ENCODE measurements at regions not wholly inside any gene's neighbourhood (a gene's known extent, or its start where the extent isn't known, plus 50 kb on each side); places are given as distances from the start of the nearest gene placed in this dataset.

GRCh38 chr15:95368755-95369601 lies 961.5 kb upstream of the NR2F2 start:
- H3K4me3 ChIP-seq (ENCODE audit: low read length), result no peak overlapping the region
- H3K9ac ChIP-seq (ENCODE audit: low read depth, low read length), result no peak overlapping the region
- no peaks in the 10 kb centered on the region for H3K36me3 ChIP-seq (ENCODE audit: insufficient read depth, low read depth, low read length)
- H3K27ac ChIP-seq (ENCODE audit: low read length), result no peak overlapping the region
- no peaks in the 10 kb centered on the region for H3K4me1 ChIP-seq (ENCODE audit: insufficient read depth, low read length)
- H3K27me3 ChIP-seq (ENCODE audit: insufficient read depth, low read length), result no peaks in the 10 kb centered on the region
- no peaks in the 10 kb centered on the region for H3K9me3 ChIP-seq (ENCODE audit: insufficient read depth, low read depth, low read length)

- Histone ChIP-seq H3K4me1 (ENCODE audit: insufficient read depth, low read length) (no peaks in the 10 kb centered on the region), H3K9ac (ENCODE audit: low read depth, low read length) (no peak overlapping the region), H3K4me3 (ENCODE audit: low read length) (no peak overlapping the region), H3K27me3 (ENCODE audit: insufficient read depth, low read length) (no peaks in the 10 kb centered on the region), H3K36me3 (ENCODE audit: insufficient read depth, low read depth, low read length) (no peaks in the 10 kb centered on the region), H3K9me3 (ENCODE audit: insufficient read depth, low read depth, low read length) (no peaks in the 10 kb centered on the region), H3K27ac (ENCODE audit: low read length) (no peak overlapping the region)
Observed at GRCh38 chr15:95370291-95370690, 960.2 kb upstream of the NR2F2 start.

DNA sequence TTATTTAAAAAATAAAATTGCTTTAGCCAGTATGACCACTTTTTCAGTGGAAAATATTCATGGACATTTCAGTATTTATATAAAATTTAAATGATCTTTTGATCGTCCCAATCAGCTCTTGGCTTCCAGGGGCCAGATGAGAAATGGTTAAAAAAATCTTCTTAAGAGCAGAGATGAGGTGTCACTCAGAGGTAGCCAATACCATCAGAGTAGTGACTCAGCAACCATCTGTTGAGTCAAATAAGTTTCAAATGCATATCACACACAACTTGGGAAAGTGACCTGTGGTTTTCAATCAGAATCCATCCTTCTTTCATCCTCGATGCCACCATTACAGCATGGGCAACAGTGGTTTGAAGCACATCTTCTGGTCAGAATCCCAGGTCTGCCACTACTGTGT lies 958.8 kb upstream of the NR2F2 start:
- Histone ChIP-seq H3K4me3 (ENCODE audit: low read length) (no peak overlapping the region), H3K36me3 (ENCODE audit: insufficient read depth, low read depth, low read length) (no peaks in the 10 kb centered on the region), H3K4me1 (ENCODE audit: insufficient read depth, low read length) (no peaks in the 10 kb centered on the region), H3K9ac (ENCODE audit: low read depth, low read length) (no peak overlapping the region), H3K9me3 (ENCODE audit: insufficient read depth, low read depth, low read length) (no peaks in the 10 kb centered on the region), H3K27me3 (ENCODE audit: insufficient read depth, low read length) (no peaks in the 10 kb centered on the region), H3K27ac (ENCODE audit: low read length) (no peak overlapping the region)

DNA sequence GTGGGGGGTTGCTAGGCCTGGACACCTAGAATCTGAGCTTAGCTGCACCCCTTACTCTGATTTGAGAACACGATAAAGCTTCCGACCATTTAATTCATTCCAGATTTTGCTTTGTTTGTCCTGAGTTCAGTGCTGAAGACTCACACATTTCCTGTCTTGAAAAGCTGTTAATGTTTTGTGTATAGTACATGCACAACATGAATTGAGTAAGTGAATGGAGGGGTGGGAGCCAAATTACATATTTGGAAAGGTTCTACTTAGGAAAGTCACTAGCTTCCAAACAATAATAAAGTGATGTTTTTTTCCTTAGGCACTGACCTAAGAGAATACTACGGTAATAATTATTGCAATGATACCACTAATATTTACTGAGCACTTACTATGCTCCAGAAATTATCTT lies 955.2 kb upstream of the NR2F2 start:
- no peaks in the 10 kb centered on the region for H3K9me3 ChIP-seq (ENCODE audit: insufficient read depth, low read depth, low read length)
- H3K27me3 ChIP-seq (ENCODE audit: insufficient read depth, low read length), result no peaks in the 10 kb centered on the region

GRCh38 chr15:95377258-95377852 lies 953.1 kb upstream of the NR2F2 start:
- H3K4me3 ChIP-seq (ENCODE audit: low read length), result no peak overlapping the region
- no peak overlapping the region for H3K9ac ChIP-seq (ENCODE audit: low read depth, low read length)
- no peak overlapping the region for H3K27ac ChIP-seq (ENCODE audit: low read length)
- H3K36me3 ChIP-seq (ENCODE audit: insufficient read depth, low read depth, low read length), result no peaks in the 10 kb centered on the region
- H3K4me1 ChIP-seq (ENCODE audit: insufficient read depth, low read length), result no peaks in the 10 kb centered on the region
- H3K27me3 ChIP-seq (ENCODE audit: insufficient read depth, low read length), result no peaks in the 10 kb centered on the region
- H3K9me3 ChIP-seq (ENCODE audit: insufficient read depth, low read depth, low read length), result no peaks in the 10 kb centered on the region

More for the DNA sequence above, 955.2 kb upstream of the NR2F2 start:
- H3K4me1 ChIP-seq (ENCODE audit: insufficient read depth, low read length), result no peaks in the 10 kb centered on the region
- H3K9ac ChIP-seq (ENCODE audit: low read depth, low read length), result no peak overlapping the region
- no peaks in the 10 kb centered on the region for H3K36me3 ChIP-seq (ENCODE audit: insufficient read depth, low read depth, low read length)
- H3K4me3 ChIP-seq (ENCODE audit: low read length), result no peak overlapping the region
- no peak overlapping the region for H3K27ac ChIP-seq (ENCODE audit: low read length)

DNA sequence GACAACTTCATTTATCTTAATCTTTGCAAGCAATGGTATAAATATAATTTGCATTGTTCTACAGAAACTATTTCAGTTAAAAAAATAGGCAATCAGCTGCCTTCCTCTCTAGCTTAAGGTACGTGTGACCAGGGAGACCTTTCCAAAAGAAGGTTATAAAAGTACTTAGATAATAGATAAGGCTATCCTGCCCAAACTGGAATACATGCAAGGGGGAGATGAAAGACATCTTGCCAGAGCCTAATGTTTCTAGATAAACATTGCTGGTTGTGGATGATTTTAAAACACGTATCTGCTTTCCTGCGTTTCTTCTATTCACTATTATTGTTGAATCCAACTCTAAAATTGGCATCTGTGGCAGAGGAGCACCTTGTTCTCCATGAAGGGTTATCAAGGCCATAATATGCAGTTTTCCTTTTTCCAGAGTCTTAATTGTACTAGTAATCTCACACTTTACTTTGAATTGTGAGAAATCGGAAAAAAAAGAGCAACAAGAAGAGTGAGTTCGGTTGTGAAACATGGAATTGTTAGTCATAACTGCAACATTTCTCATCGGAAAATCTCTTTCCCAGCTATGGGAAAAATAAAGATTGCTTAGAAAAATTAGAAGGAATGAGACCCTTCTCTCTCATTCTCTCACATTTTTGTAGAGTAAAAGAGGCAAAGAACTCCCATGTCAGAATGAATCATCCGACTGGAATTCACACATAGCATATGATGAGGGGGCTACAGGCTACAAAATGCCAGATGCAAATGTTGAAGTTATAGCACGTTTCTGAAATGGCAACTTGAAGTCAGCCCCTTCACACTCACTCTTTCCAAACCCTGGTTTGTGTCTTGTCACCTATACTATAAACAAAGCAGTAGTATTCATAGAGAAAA lies 936.1 kb upstream of the NR2F2 start:
- Histone ChIP-seq H3K9ac (ENCODE audit: low read depth, low read length) (no peak overlapping the region), H3K4me3 (ENCODE audit: low read length) (no peak overlapping the region), H3K9me3 (ENCODE audit: insufficient read depth, low read depth, low read length) (no peaks in the 10 kb centered on the region), H3K36me3 (ENCODE audit: insufficient read depth, low read depth, low read length) (no peaks in the 10 kb centered on the region), H3K27me3 (ENCODE audit: insufficient read depth, low read length) (no peaks in the 10 kb centered on the region), H3K4me1 (ENCODE audit: insufficient read depth, low read length) (no peaks in the 10 kb centered on the region), H3K27ac (ENCODE audit: low read length) (no peak overlapping the region)

- H3K4me1 ChIP-seq (ENCODE audit: insufficient read depth, low read length), result no peaks in the 10 kb centered on the region
- no peak overlapping the region for H3K9ac ChIP-seq (ENCODE audit: low read depth, low read length)
- H3K27me3 ChIP-seq (ENCODE audit: insufficient read depth, low read length), result no peaks in the 10 kb centered on the region
- no peak overlapping the region for H3K27ac ChIP-seq (ENCODE audit: low read length)
- H3K9me3 ChIP-seq (ENCODE audit: insufficient read depth, low read depth, low read length), result no peaks in the 10 kb centered on the region
- H3K36me3 ChIP-seq (ENCODE audit: insufficient read depth, low read depth, low read length), result no peaks in the 10 kb centered on the region
- no peak overlapping the region for H3K4me3 ChIP-seq (ENCODE audit: low read length)
Observed at GRCh38 chr15:95400428-95400827, 930.1 kb upstream of the NR2F2 start.

DNA sequence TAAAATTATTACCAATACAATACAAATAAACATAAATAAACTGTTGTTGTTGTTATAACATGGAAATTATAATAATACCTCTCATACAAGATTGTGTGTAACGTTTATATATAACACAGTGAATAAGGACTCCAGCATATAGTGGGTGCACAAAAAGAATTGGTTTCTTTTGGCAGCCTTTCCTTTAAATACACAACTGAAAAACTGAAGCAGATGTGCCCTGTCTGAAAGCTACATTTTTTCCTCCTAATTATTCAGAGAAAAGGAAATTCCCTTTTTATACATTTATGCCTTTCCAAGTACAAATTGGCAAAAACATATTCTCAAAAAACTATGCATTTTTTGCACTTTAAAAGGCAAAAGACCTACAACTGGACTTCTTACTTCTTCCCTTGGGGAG lies 928.9 kb upstream of the NR2F2 start:
- Histone ChIP-seq H3K27me3 (ENCODE audit: insufficient read depth, low read length) (no peaks in the 10 kb centered on the region), H3K4me3 (ENCODE audit: low read length) (no peak overlapping the region), H3K9me3 (ENCODE audit: insufficient read depth, low read depth, low read length) (no peaks in the 10 kb centered on the region), H3K36me3 (ENCODE audit: insufficient read depth, low read depth, low read length) (no peaks in the 10 kb centered on the region), H3K27ac (ENCODE audit: low read length) (no peak overlapping the region), H3K9ac (ENCODE audit: low read depth, low read length) (no peak overlapping the region), H3K4me1 (ENCODE audit: insufficient read depth, low read length) (no peaks in the 10 kb centered on the region)

- no peaks in the 10 kb centered on the region for H3K4me1 ChIP-seq (ENCODE audit: insufficient read depth, low read length)
- no peak overlapping the region for H3K27ac ChIP-seq (ENCODE audit: low read length)
Observed at GRCh38 chr15:95405447-95405846, 925.1 kb upstream of the NR2F2 start.

GRCh38 chr15:95407534-95407933 lies 923.0 kb upstream of the NR2F2 start:
- Histone ChIP-seq H3K36me3 (ENCODE audit: insufficient read depth, low read depth, low read length) (no peaks in the 10 kb centered on the region), H3K4me1 (ENCODE audit: insufficient read depth, low read length) (no peaks in the 10 kb centered on the region), H3K4me3 (ENCODE audit: low read length) (no peak overlapping the region), H3K27ac (ENCODE audit: low read length) (no peak overlapping the region), H3K9ac (ENCODE audit: low read depth, low read length) (no peak overlapping the region), H3K27me3 (ENCODE audit: insufficient read depth, low read length) (no peaks in the 10 kb centered on the region), H3K9me3 (ENCODE audit: insufficient read depth, low read depth, low read length) (no peaks in the 10 kb centered on the region)

More at GRCh38 chr15:95405447-95405846, 925.1 kb upstream of the NR2F2 start:
- H3K4me3 ChIP-seq (ENCODE audit: low read length), result no peak overlapping the region
- H3K27me3 ChIP-seq (ENCODE audit: insufficient read depth, low read length), result no peaks in the 10 kb centered on the region
- H3K9me3 ChIP-seq (ENCODE audit: insufficient read depth, low read depth, low read length), result no peaks in the 10 kb centered on the region
- no peak overlapping the region for H3K9ac ChIP-seq (ENCODE audit: low read depth, low read length)
- H3K36me3 ChIP-seq (ENCODE audit: insufficient read depth, low read depth, low read length), result no peaks in the 10 kb centered on the region

GRCh38 chr15:95409211-95409610 lies 921.3 kb upstream of the NR2F2 start:
- Histone ChIP-seq H3K27me3 (ENCODE audit: insufficient read depth, low read length) (no peaks in the 10 kb centered on the region), H3K9ac (ENCODE audit: low read depth, low read length) (no peak overlapping the region), H3K4me3 (ENCODE audit: low read length) (no peak overlapping the region), H3K27ac (ENCODE audit: low read length) (no peak overlapping the region), H3K9me3 (ENCODE audit: insufficient read depth, low read depth, low read length) (no peaks in the 10 kb centered on the region), H3K36me3 (ENCODE audit: insufficient read depth, low read depth, low read length) (no peaks in the 10 kb centered on the region), H3K4me1 (ENCODE audit: insufficient read depth, low read length) (no peaks in the 10 kb centered on the region)

Measured in iPS-20b (cell line).